OCI-LY1 (cell line): ENCODE measurements at regions not wholly inside any gene's neighbourhood (a gene's known extent, or its start where the extent isn't known, plus 50 kb on each side); places are given as distances from the start of the nearest gene placed in this dataset.

Experiments used
- H2AFZ ChIP-seq: fragments of 200-600 bp; sonication (generic), shearing (Covaris generic); 2 replicates; pipeline ENCODE4 v1.6.0; 2014; ENCODE audit warnings: antibody characterized with exemption, mild to moderate bottlenecking, low read length
- H3F3A ChIP-seq: fragments of 200-600 bp; sonication (generic), shearing (Covaris generic); 2 replicates; pipeline ENCODE4 v1.6.0; 2014; ENCODE audit warnings: mild to moderate bottlenecking, antibody characterized with exemption, low read length, moderate library complexity; ENCODE audit not compliant: insufficient read depth
- H3K27ac ChIP-seq: fragments of 200-600 bp; sonication (generic); 2 replicates; pipeline ENCODE4 v1.5.1; 2014; ENCODE audit warnings: low read length, mixed run types, mild to moderate bottlenecking, low read depth; ENCODE audit not compliant: poor library complexity, severe bottlenecking
- H3K27me3 ChIP-seq: fragments of 200-600 bp; sonication (generic); 2 replicates; pipeline ENCODE4 v1.6.0; 2014; ENCODE audit warnings: antibody characterized with exemption, mild to moderate bottlenecking, low read length, moderate library complexity; ENCODE audit not compliant: insufficient read depth
- H3K36me3 ChIP-seq: fragments of 200-600 bp; sonication (generic); 2 replicates; pipeline ENCODE4 v1.6.1; 2014; ENCODE audit warnings: mild to moderate bottlenecking, antibody characterized with exemption, low read length, moderate library complexity, mixed read lengths; ENCODE audit not compliant: insufficient read depth
- H3K4me1 ChIP-seq: fragments of 200-600 bp; sonication (generic); 2 replicates; pipeline ENCODE4 v1.5.1; 2014; ENCODE audit warnings: mild to moderate bottlenecking, low read length, moderate library complexity; ENCODE audit not compliant: insufficient read depth, severe bottlenecking
- H3K4me2 ChIP-seq: fragments of 200-600 bp; sonication (generic), shearing (Covaris generic); 2 replicates; pipeline ENCODE4 v1.6.1; 2014; ENCODE audit warnings: low read length
- H3K4me3 ChIP-seq: fragments of 200-600 bp; sonication (generic); 2 replicates; pipeline ENCODE4 v1.5.1; 2014; ENCODE audit warnings: low read length, low read depth, mild to moderate bottlenecking, mixed read lengths; ENCODE audit not compliant: poor library complexity, severe bottlenecking
- H3K79me2 ChIP-seq: fragments of 200-600 bp; shearing (Covaris generic); 2 replicates; pipeline ENCODE4 v1.6.1; 2016; ENCODE audit warnings: mixed run types, low read length, mixed read lengths; ENCODE audit not compliant: insufficient read depth
- H3K9ac ChIP-seq: fragments of 200-600 bp; sonication (generic), shearing (Covaris generic); 2 replicates; pipeline ENCODE4 v1.6.1; 2014; ENCODE audit warnings: mild to moderate bottlenecking, low read length, mixed read lengths
- H3K9me2 ChIP-seq: fragments of 200-600 bp; sonication (generic), shearing (Covaris generic); 2 replicates; pipeline ENCODE4 v1.6.1; 2014; ENCODE audit warnings: low read depth, mild to moderate bottlenecking, low read length, mixed read lengths
- H3K9me3 ChIP-seq: fragments of 200-600 bp; shearing (Covaris generic); 2 replicates; pipeline ENCODE4 v1.6.1; 2014; ENCODE audit warnings: low read length, mixed read lengths
- H4K20me1 ChIP-seq: fragments of 200-600 bp; sonication (generic), shearing (Covaris generic); 2 replicates; pipeline ENCODE4 v1.6.0; 2016; ENCODE audit warnings: mild to moderate bottlenecking, low read length; ENCODE audit not compliant: insufficient read depth
- CTCF ChIP-seq: fragments of 200-600 bp; sonication (generic), shearing (Covaris generic); IDR thresholded peaks from 2 replicates; pipeline ENCODE4 v1.5.1; 2017; ENCODE audit warnings: mild to moderate bottlenecking, antibody characterized with exemption, low read length, moderate library complexity, mixed read lengths
- EZH2 ChIP-seq: fragments of 200-600 bp; sonication (generic), shearing (Covaris generic); IDR thresholded peaks from 2 replicates; pipeline ENCODE4 v1.8.0; 2017; ENCODE audit warnings: borderline replicate concordance, mixed run types, mild to moderate bottlenecking, antibody characterized with exemption, low read length, moderate library complexity, mixed read lengths

- no peak overlapping the region for H2AFZ ChIP-seq
- H3K27me3 ChIP-seq: peaks cover 3% of the 10 kb centered on the region; the same call in 1 of the 2 replicates
- H4K20me1 ChIP-seq: no peaks in the 10 kb centered on the region
- H3K36me3 ChIP-seq: no peaks in the 10 kb centered on the region
- TF ChIP-seq EZH2: no peak
- TF ChIP-seq CTCF: no peak
- H3F3A ChIP-seq: no peaks in the 10 kb centered on the region
- H3K4me2 ChIP-seq: no peak overlapping the region
- H3K9me2 ChIP-seq: no peaks in the 10 kb centered on the region
- H3K27ac ChIP-seq: no peak overlapping the region
- no peaks in the 10 kb centered on the region for H3K9me3 ChIP-seq
- no peaks in the 10 kb centered on the region for H3K4me1 ChIP-seq
- H3K9ac ChIP-seq: no peak overlapping the region
- H3K79me2 ChIP-seq: no peaks in the 10 kb centered on the region
- no peak overlapping the region for H3K4me3 ChIP-seq
Measured at GRCh38 chr13:106691341-106691740, 123.4 kb upstream of the ARGLU1 start.

- Histone ChIP-seq H3K79me2 (no peaks in the 10 kb centered on the region), H3K9me3 (no peaks in the 10 kb centered on the region), H3K9me2 (no peaks in the 10 kb centered on the region), H3K27ac (no peak overlapping the region), H3K9ac (no peak overlapping the region), H3K4me1 (no peaks in the 10 kb centered on the region), H3K27me3 (no peaks in the 10 kb centered on the region), H2AFZ (no peak overlapping the region), H3K4me3 (no peak overlapping the region), H3F3A (no peaks in the 10 kb centered on the region), H4K20me1 (no peaks in the 10 kb centered on the region), H3K4me2 (no peak overlapping the region), H3K36me3 (no peaks in the 10 kb centered on the region)
- TF ChIP-seq EZH2 (no peak), CTCF (no peak)
Measured at GRCh38 chr13:106690779-106691178, 122.8 kb upstream of the ARGLU1 start.

- Histone ChIP-seq H3K79me2 (no peaks in the 10 kb centered on the region), H3K4me3 (no peak overlapping the region), H3K4me2 (no peak overlapping the region), H3K36me3 (no peaks in the 10 kb centered on the region), H3K27ac (no peak overlapping the region), H3K27me3 (0 out of 2 replicates have a peak, but pooled peaks cover 3% of the 10 kb centered on the region), H3K9me3 (no peaks in the 10 kb centered on the region), H3K9me2 (no peaks in the 10 kb centered on the region), H2AFZ (no peak overlapping the region), H3K9ac (no peak overlapping the region), H3F3A (no peaks in the 10 kb centered on the region), H4K20me1 (no peaks in the 10 kb centered on the region), H3K4me1 (no peaks in the 10 kb centered on the region)
- TF ChIP-seq EZH2 (no peak), CTCF (no peak)
Measured at GRCh38 chr13:106689906-106690305, 122.0 kb upstream of the ARGLU1 start.
